HG02970 (cell line): ENCODE measurements at regions not wholly inside any gene's neighbourhood (a gene's known extent, or its start where the extent isn't known, plus 50 kb on each side); places are given as distances from the start of the nearest gene placed in this dataset.

Source experiments
- ATAC-seq: cut with Tn5 transposase; IDR thresholded peaks from one replicate; pipeline ENCODE4 v1.9.1; 2021; ENCODE audit warnings: mild to moderate bottlenecking, moderate library complexity, moderate number of reproducible peaks; ENCODE audit not compliant: unreplicated experiment, low FRiP score

GRCh38 chr5:97388794-97389193 is 205.7 kb upstream of the RIOK2 start:
- ATAC-seq = no peak

GRCh38 chr5:97400537-97400936 is 217.5 kb upstream of the RIOK2 start:
- no peak for ATAC-seq

GRCh38 chr5:97405941-97406340 is 222.9 kb upstream of the RIOK2 start:
- no peak for ATAC-seq

- no peak for ATAC-seq
These were observed 224.1 kb upstream of the RIOK2 start for GRCh38 chr5:97406946-97407676.

GRCh38 chr5:97408331-97408730 is 225.3 kb upstream of the RIOK2 start:
- ATAC-seq = no peak

GRCh38 chr5:97412959-97413358 is 229.9 kb upstream of the RIOK2 start:
- ATAC-seq = no peak

- no peak for ATAC-seq
These were observed 234.9 kb upstream of the RIOK2 start for GRCh38 chr5:97417986-97418385.

- ATAC-seq = no peak
These were observed 235.4 kb upstream of the RIOK2 start for GRCh38 chr5:97418462-97418861.

GRCh38 chr5:97420646-97421045 is 237.6 kb upstream of the RIOK2 start:
- no peak for ATAC-seq

GRCh38 chr5:97422678-97423077 is 239.6 kb upstream of the RIOK2 start:
- ATAC-seq = no peak

- no peak for ATAC-seq
These were observed 242.5 kb upstream of the RIOK2 start for GRCh38 chr5:97425511-97425910.

- ATAC-seq = no peak
These were observed 244.2 kb upstream of the RIOK2 start for GRCh38 chr5:97427235-97427634.

- ATAC-seq = no peak
These were observed 251.0 kb upstream of the RIOK2 start for GRCh38 chr5:97434021-97434420.

GRCh38 chr5:97436405-97436804 is 253.4 kb upstream of the RIOK2 start:
- ATAC-seq = no peak

- no peak for ATAC-seq
These were observed 260.7 kb upstream of the RIOK2 start for GRCh38 chr5:97443740-97444139.

GRCh38 chr5:97449172-97449571 is 266.1 kb upstream of the RIOK2 start:
- no peak for ATAC-seq

- no peak for ATAC-seq
These were observed 269.6 kb upstream of the RIOK2 start for GRCh38 chr5:97452646-97453045.

GRCh38 chr5:97453263-97453662 is 270.2 kb upstream of the RIOK2 start:
- ATAC-seq = no peak

- ATAC-seq = no peak
These were observed 271.0 kb upstream of the RIOK2 start for GRCh38 chr5:97454015-97454414.

GRCh38 chr5:97455996-97456395 is 272.9 kb upstream of the RIOK2 start:
- ATAC-seq = no peak

- no peak for ATAC-seq
These were observed 275.8 kb upstream of the RIOK2 start for GRCh38 chr5:97458851-97459250.

- ATAC-seq = no peak
These were observed 288.9 kb upstream of the RIOK2 start for GRCh38 chr5:97471951-97472350.

GRCh38 chr5:97475847-97476246 is 292.8 kb upstream of the RIOK2 start:
- no peak for ATAC-seq
